Fibroblast of pulmonary artery (primary cell): ENCODE measurements at regions not wholly inside any gene's neighbourhood (a gene's known extent, or its start where the extent isn't known, plus 50 kb on each side); places are given as distances from the start of the nearest gene placed in this dataset.

Source experiments
- DNase-seq: peaks from one replicate; pipeline ENCODE4 v3.0.0-alpha.2; 2010; ENCODE audit warnings: low read depth
- H3K4me3 ChIP-seq: replicated peaks from 2 replicates; pipeline ENCODE4 v1.5.1; 2011; ENCODE audit warnings: low read depth, mild to moderate bottlenecking, control low read depth, low read length, moderate library complexity
- TF ChIP-seq, protein P1 (sequence below): IDR thresholded peaks from 2 replicates; pipeline ENCODE4 v1.5.1; 2011; ENCODE audit warnings: mild to moderate bottlenecking, control low read depth, low read length, inconsistent platforms; ENCODE audit errors: missing control alignments

GRCh38 chr11:119972281-119972680, 165.6 kb downstream of the TRIM29 start:
- TF ChIP-seq, protein P1, sequence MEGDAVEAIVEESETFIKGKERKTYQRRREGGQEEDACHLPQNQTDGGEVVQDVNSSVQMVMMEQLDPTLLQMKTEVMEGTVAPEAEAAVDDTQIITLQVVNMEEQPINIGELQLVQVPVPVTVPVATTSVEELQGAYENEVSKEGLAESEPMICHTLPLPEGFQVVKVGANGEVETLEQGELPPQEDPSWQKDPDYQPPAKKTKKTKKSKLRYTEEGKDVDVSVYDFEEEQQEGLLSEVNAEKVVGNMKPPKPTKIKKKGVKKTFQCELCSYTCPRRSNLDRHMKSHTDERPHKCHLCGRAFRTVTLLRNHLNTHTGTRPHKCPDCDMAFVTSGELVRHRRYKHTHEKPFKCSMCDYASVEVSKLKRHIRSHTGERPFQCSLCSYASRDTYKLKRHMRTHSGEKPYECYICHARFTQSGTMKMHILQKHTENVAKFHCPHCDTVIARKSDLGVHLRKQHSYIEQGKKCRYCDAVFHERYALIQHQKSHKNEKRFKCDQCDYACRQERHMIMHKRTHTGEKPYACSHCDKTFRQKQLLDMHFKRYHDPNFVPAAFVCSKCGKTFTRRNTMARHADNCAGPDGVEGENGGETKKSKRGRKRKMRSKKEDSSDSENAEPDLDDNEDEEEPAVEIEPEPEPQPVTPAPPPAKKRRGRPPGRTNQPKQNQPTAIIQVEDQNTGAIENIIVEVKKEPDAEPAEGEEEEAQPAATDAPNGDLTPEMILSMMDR, result no peak
- DNase-seq, result no peak
- H3K4me3 ChIP-seq, result no peak overlapping the region

- no peak for DNase-seq
- no peak overlapping the region for H3K4me3 ChIP-seq
- TF ChIP-seq, protein P1, result no peak
These were observed 167.2 kb downstream of the TRIM29 start for GRCh38 chr11:119970555-119971304.

- DNase-seq, result peak; percentile 5
- TF ChIP-seq, protein P1, result no peak
These were observed 173.5 kb downstream of the TRIM29 start for GRCh38 chr11:119964136-119965025.

GRCh38 chr11:119957951-119958350, 180.0 kb downstream of the TRIM29 start:
- TF ChIP-seq, protein P1, result no peak
- no peak for DNase-seq
- no peak overlapping the region for H3K4me3 ChIP-seq

More at GRCh38 chr11:119964136-119965025, 173.5 kb downstream of the TRIM29 start:
- H3K4me3 ChIP-seq, result no peak overlapping the region

GRCh38 chr11:119952441-119952840, 185.5 kb downstream of the TRIM29 start:
- TF ChIP-seq, protein P1, result no peak

DNA sequence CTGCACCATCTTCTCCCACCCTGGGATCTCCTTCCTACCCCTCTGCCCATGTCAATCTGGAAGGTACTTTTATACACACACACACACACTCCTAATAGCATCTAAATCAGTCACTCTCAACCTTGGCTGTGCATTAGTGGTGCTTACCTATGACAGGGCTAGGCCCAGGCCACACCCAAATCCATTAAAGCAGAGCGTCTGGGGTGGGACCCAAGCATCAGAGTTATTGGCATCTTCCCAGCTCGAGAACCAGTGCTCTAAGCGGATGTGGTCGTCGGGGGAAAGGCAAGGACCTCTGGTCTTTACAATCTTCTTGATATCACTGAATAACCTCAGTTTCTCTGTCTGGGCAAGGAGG, 194.6 kb downstream of the TRIM29 start:
- TF ChIP-seq, protein P1, result no peak
- no peak overlapping the region for H3K4me3 ChIP-seq
- no peak for DNase-seq

More at GRCh38 chr11:119952441-119952840, 185.5 kb downstream of the TRIM29 start:
- no peak overlapping the region for H3K4me3 ChIP-seq
- no peak for DNase-seq
